HEK293T (cell line): ENCODE measurements at regions not wholly inside any gene's neighbourhood (a gene's known extent, or its start where the extent isn't known, plus 50 kb on each side); places are given as distances from the start of the nearest gene placed in this dataset.

ENCODE experiments used
- CTCF ChIA-PET: fragments of 350-600 bp; formaldehyde crosslinking; extraction: SDS; loops from one replicate; lab custom pipeline; 2021; ENCODE audit warnings: antibody characterized with exemption, inconsistent platforms; lab: Yijun Ruan, JAX
- POLR2A ChIA-PET: fragments of 350-600 bp; formaldehyde crosslinking; extraction: SDS; loops from one replicate; lab custom pipeline; 2020; ENCODE audit warnings: antibody characterized with exemption, inconsistent platforms; lab: Yijun Ruan, JAX
- DNase-seq: peaks from one replicate; pipeline ENCODE4 v3.0.0; 2012; ENCODE audit warnings: mixed read lengths; ENCODE audit errors: extremely low spot score
- ARNT ChIP-seq: fragments of 450-650 bp; IDR thresholded peaks from 2 replicates; pipeline ENCODE4 v1.6.1; 2017; ENCODE audit warnings: mild to moderate bottlenecking
- BHLHE40 ChIP-seq: fragments of 450-650 bp; IDR thresholded peaks from 2 replicates; pipeline ENCODE4 v1.6.1; 2016; ENCODE audit warnings: mild to moderate bottlenecking, moderate library complexity, borderline replicate concordance
- CTBP1 ChIP-seq: fragments of 450-650 bp; IDR thresholded peaks from 2 replicates; pipeline ENCODE4 v1.6.1; 2016; ENCODE audit warnings: borderline replicate concordance
- ELF4 ChIP-seq: fragments of 450-650 bp; IDR thresholded peaks from 2 replicates; pipeline ENCODE4 v1.6.1; 2017; ENCODE audit warnings: antibody characterized with exemption
- FOXA1 ChIP-seq: fragments of 450-650 bp; IDR thresholded peaks from 2 replicates; pipeline ENCODE4 v1.6.1; 2016; ENCODE audit warnings: mild to moderate bottlenecking
- FOXK2 ChIP-seq: fragments of 450-650 bp; IDR thresholded peaks from 2 replicates; pipeline ENCODE4 v1.6.1; 2016; ENCODE audit warnings: mild to moderate bottlenecking
- FOXM1 ChIP-seq: fragments of 450-650 bp; IDR thresholded peaks from 2 replicates; pipeline ENCODE4 v1.6.1; 2017; ENCODE audit warnings: mild to moderate bottlenecking, borderline replicate concordance
- HDGF ChIP-seq: fragments of 450-650 bp; IDR thresholded peaks from 2 replicates; pipeline ENCODE4 v1.6.1; 2017; ENCODE audit warnings: antibody characterized with exemption, borderline replicate concordance
- L3MBTL2 ChIP-seq: fragments of 450-650 bp; conservative IDR thresholded peaks from 2 replicates; pipeline ENCODE4 v1.6.1; 2016; ENCODE audit warnings: mild to moderate bottlenecking
- LEF1 ChIP-seq: fragments of 450-650 bp; IDR thresholded peaks from 2 replicates; pipeline ENCODE4 v1.6.1; 2017; ENCODE audit warnings: mild to moderate bottlenecking, borderline replicate concordance
- NFRKB ChIP-seq: fragments of 450-650 bp; IDR thresholded peaks from 2 replicates; pipeline ENCODE4 v1.6.1; 2016; ENCODE audit warnings: mild to moderate bottlenecking, moderate library complexity
- PKNOX1 ChIP-seq: fragments of 450-650 bp; IDR thresholded peaks from 2 replicates; pipeline ENCODE4 v1.6.1; 2016
- SP1 ChIP-seq: fragments of 450-650 bp; IDR thresholded peaks from 2 replicates; pipeline ENCODE4 v1.6.1; 2017
- SUZ12 ChIP-seq: fragments of 450-650 bp; IDR thresholded peaks from 2 replicates; pipeline ENCODE4 v1.6.1; 2016; ENCODE audit warnings: mild to moderate bottlenecking
- TARDBP ChIP-seq: fragments of 450-650 bp; IDR thresholded peaks from 2 replicates; pipeline ENCODE4 v1.6.1; 2016
- ZNF384 ChIP-seq: fragments of 450-650 bp; IDR thresholded peaks from 2 replicates; pipeline ENCODE4 v1.6.1; 2016

GRCh38 chr20:51098284-51098810, 75.4 kb upstream of the KCNG1 start:
- no peak for TF ChIP-seq FOXA1
- TF ChIP-seq FOXK2: no peak
- TF ChIP-seq LEF1: no peak
- TF ChIP-seq ZNF384: no peak
- TF ChIP-seq FOXM1: no peak
- no peak for TF ChIP-seq L3MBTL2
- TF ChIP-seq HDGF: no peak
- TF ChIP-seq CTBP1: no peak
- TF ChIP-seq SUZ12: no peak
- TF ChIP-seq NFRKB: no peak
- no peak for TF ChIP-seq ARNT
- no peak for TF ChIP-seq SP1
- no peak for TF ChIP-seq ELF4
- no peak for TF ChIP-seq PKNOX1
- no peak for TF ChIP-seq TARDBP
- no peak for TF ChIP-seq BHLHE40
- POLR2A ChIA-PET: no interaction called here
- DNase-seq: no peak
- CTCF ChIA-PET: interaction anchor here (1.0 kb wide), 1 partner anchor 111 kb away, joined by 3 read pairs; no protein-coding TSS in a partner anchor

GRCh38 chr20:51097351-51098120, 74.6 kb upstream of the KCNG1 start:
- DNase-seq: no peak
- TF ChIP-seq PKNOX1 (no peak), NFRKB (no peak), FOXK2 (no peak), L3MBTL2 (no peak), ARNT (no peak), HDGF (no peak), SUZ12 (no peak), LEF1 (no peak), SP1 (no peak), ELF4 (no peak), CTBP1 (no peak), TARDBP (no peak)
- CTCF ChIA-PET: interaction anchor here (1.0 kb wide), 1 partner anchor 110 kb away, joined by 3 read pairs; no protein-coding TSS in a partner anchor
- POLR2A ChIA-PET: no interaction called here

- POLR2A ChIA-PET: no interaction called here
- no peak for DNase-seq
- CTCF ChIA-PET: no interaction called here
- TF ChIP-seq SP1 (no peak), LEF1 (no peak)
Measured at GRCh38 chr20:51096582-51097267, 73.8 kb upstream of the KCNG1 start.

GRCh38 chr20:51095633-51096521, 73.0 kb upstream of the KCNG1 start:
- CTCF ChIA-PET: no interaction called here

More at GRCh38 chr20:51095633-51096521, 73.0 kb upstream of the KCNG1 start:
- POLR2A ChIA-PET: interaction anchor here (0.6 kb wide), 1 partner anchor 283 kb away, joined by 3 read pairs; no protein-coding TSS in a partner anchor
- DNase-seq: no peak
- TF ChIP-seq CTBP1 (no peak), L3MBTL2 (no peak), NFRKB (no peak), FOXM1 (no peak), BHLHE40 (no peak), FOXK2 (no peak), ZNF384 (no peak), HDGF (no peak), SP1 (no peak), ELF4 (no peak), FOXA1 (no peak), SUZ12 (no peak), ARNT (no peak), TARDBP (no peak), PKNOX1 (no peak)
